Epithelial cell of esophagus (primary cell): ENCODE measurements at regions not wholly inside any gene's neighbourhood (a gene's known extent, or its start where the extent isn't known, plus 50 kb on each side); places are given as distances from the start of the nearest gene placed in this dataset.

ENCODE experiments used
- DNase-seq: peaks from one replicate; pipeline ENCODE4 v3.0.0; 2010; ENCODE audit warnings: low read depth
- H3K4me3 ChIP-seq: 2 replicates; pipeline ENCODE4 v1.5.1; 2011; ENCODE audit warnings: mild to moderate bottlenecking, low read length, control low read depth
- TF ChIP-seq, protein P1 (sequence below): IDR thresholded peaks from 2 replicates; pipeline ENCODE4 v1.5.1; 2011; ENCODE audit warnings: low read depth, mild to moderate bottlenecking, low read length, control low read depth, inconsistent platforms; ENCODE audit not compliant: insufficient read depth; ENCODE audit errors: missing control alignments

DNA sequence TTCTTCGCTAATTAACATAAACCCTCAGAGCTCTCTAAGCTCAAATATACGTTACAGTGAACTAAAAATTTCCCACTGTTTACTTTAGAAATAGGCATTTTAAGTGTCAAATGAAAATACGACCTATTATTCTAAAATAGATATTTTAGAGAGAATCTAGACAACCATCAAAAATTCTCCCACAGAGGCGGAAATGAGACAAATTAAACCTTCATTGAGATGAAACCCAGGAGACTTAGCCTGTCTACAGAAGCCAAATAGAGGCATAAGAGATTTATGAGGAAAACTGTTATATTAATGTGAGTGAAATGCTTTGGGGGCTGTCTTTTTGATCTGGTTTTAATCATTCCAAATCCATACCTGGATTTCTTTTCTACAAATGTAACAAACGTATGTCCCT, 232.0 kb upstream of the GRIA4 start:
- no peak overlapping the region for H3K4me3 ChIP-seq
- DNase-seq: no peak
- TF ChIP-seq, protein P1, sequence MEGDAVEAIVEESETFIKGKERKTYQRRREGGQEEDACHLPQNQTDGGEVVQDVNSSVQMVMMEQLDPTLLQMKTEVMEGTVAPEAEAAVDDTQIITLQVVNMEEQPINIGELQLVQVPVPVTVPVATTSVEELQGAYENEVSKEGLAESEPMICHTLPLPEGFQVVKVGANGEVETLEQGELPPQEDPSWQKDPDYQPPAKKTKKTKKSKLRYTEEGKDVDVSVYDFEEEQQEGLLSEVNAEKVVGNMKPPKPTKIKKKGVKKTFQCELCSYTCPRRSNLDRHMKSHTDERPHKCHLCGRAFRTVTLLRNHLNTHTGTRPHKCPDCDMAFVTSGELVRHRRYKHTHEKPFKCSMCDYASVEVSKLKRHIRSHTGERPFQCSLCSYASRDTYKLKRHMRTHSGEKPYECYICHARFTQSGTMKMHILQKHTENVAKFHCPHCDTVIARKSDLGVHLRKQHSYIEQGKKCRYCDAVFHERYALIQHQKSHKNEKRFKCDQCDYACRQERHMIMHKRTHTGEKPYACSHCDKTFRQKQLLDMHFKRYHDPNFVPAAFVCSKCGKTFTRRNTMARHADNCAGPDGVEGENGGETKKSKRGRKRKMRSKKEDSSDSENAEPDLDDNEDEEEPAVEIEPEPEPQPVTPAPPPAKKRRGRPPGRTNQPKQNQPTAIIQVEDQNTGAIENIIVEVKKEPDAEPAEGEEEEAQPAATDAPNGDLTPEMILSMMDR: no peak

DNA sequence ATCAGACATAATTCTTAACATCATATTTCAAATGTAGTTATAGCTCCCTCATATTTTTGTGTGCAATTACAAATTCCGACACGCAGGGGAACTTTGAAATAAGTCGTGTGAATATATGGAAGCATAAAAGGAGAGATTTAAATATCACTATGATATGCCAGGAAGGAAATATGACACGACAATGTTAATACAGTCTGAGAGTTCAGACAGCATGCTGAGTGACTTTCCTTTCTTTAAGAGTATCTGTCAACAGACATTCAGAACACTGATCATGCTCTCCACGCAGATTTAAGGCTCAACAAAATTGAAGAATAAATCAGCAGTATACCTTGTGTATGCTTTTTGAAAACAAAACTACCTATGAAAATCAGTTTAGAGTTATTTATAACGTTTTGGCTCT, 232.6 kb upstream of the CARD18 start:
- TF ChIP-seq, protein P1: no peak
- H3K4me3 ChIP-seq: no peak overlapping the region
- DNase-seq: peak; percentile 10

DNA sequence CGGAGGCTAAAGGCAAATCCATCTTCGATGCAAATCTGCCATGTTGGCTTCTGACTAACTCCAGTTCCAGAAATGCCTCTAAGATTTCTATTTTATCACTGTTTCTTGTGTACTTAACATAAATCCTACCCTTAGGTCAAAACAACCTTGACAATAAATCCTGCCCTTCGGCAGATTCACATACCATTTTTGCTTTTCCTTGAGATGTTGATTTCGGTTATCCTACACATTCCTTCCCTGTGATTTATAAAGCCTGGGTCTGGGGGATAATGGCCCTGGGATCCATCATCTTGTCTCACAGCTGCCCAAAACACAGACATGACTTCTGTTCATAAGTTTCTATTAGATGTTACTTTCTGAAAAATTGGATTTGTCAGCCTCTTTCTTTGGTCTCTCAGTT, 231.7 kb upstream of the CARD18 start:
- DNase-seq: no peak
- H3K4me3 ChIP-seq: no peak overlapping the region
- TF ChIP-seq, protein P1: no peak

DNA sequence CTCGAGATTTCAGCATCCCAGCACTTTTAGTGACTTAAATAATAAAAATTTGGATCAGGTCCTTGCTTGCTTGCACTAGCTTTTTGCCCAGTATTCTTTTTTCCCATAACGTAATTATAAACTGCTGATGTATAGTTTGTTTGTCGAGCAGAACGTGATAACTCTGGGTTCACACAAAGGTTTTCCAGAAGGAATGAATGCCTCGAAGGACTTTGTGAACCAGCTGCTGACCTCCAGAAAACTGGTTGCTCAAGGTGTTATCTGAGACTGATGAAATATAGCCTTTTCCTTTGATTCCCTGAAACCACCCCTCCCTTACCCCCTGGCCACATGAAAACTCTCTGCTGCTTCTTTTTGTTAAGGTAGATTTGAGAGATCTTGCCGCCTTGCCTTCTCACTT, 229.1 kb upstream of the CARD18 start:
- no peak overlapping the region for H3K4me3 ChIP-seq
- peak; percentile 47 for DNase-seq
- TF ChIP-seq, protein P1: no peak

DNA sequence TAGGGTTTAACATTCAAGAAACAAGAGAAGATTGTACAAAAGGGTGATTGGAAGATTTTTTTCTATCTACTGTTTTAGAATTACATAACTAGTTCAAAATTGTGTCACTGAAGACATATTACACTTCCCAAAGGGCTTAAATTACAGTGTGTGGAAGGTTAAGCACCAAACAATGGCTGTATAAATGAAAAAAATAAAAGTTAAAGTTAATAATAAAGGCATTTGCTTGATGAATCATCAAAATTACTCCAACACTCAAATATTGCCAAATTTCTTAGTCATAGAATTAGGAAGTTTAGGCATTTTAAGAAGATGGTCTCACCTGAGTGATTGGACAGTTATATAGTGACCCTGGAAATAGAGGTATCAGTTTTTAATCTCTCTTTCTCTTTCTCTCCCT, 227.6 kb upstream of the CARD18 start:
- H3K4me3 ChIP-seq: no peak overlapping the region
- TF ChIP-seq, protein P1: no peak
- peak; percentile 45 for DNase-seq

DNA sequence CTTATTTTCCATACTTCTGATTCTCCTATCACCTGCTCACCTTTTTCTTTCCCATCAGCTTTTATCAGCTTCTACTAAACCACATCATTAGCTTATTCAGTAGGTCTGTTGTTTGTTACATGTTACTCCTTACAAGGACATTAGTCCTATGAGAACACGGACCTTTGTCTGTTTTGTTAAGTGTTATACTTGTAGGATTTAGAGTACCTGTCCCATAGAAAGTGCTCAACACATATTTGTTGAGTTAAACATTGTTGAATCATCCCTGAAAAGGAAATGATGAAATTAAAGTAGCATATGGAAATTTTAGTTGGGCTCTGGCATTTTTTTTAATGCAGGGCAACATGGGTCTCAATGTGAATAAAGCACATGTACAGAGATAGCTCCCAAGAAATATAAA, 222.1 kb upstream of the CARD18 start:
- no peak overlapping the region for H3K4me3 ChIP-seq
- peak; percentile 62 for DNase-seq
- TF ChIP-seq, protein P1: no peak

DNA sequence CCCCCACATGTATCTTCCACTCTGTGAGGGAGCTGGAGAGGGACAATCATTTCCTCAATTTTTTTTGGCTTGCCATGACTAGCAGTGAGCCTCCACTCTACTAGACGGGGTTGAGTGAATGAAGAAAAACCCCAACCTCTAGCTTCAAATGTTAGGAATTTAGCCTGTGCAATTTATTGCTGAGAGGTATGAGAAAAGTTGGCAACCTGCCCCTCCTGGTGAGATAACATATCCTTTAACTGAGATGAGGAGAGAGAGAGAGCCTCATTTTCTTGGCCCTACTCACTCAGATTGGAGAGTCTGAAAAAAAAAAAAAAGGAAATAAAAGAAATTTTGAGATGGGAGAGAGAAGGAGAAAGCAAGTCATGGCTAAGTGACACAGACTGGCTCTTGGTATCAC, 218.2 kb upstream of the CARD18 start:
- DNase-seq: peak; percentile 45
- no peak overlapping the region for H3K4me3 ChIP-seq
- TF ChIP-seq, protein P1: no peak
